Hepatocyte (in vitro differentiated cells): ENCODE measurements at regions not wholly inside any gene's neighbourhood (a gene's known extent, or its start where the extent isn't known, plus 50 kb on each side); places are given as distances from the start of the nearest gene placed in this dataset.

Source experiments
- DNase-seq: peaks from one replicate; pipeline ENCODE4 v3.0.0-alpha.2; 2016; ENCODE audit warnings: low spot score
- H2AFZ ChIP-seq: fragments of 200-600 bp; sonication (generic); 2 replicates; pipeline ENCODE4 v1.6.0; 2016; ENCODE audit warnings: antibody characterized with exemption, mild to moderate bottlenecking
- H3K27ac ChIP-seq: fragments of 200-600 bp; sonication (generic); 2 replicates; pipeline ENCODE4 v1.5.1; 2016; ENCODE audit warnings: mild to moderate bottlenecking
- H3K27me3 ChIP-seq: fragments of 200-600 bp; sonication (generic); 2 replicates; pipeline ENCODE4 v1.6.1; 2016
- H3K36me3 ChIP-seq: fragments of 200-600 bp; sonication (generic); replicated peaks from 2 replicates; pipeline ENCODE4 v1.5.1; 2016; ENCODE audit warnings: low read depth; ENCODE audit not compliant: insufficient read depth
- H3K4me1 ChIP-seq: fragments of 200-600 bp; sonication (generic); 2 replicates; pipeline ENCODE4 v1.5.1; 2016; ENCODE audit warnings: mild to moderate bottlenecking, moderate library complexity; ENCODE audit not compliant: insufficient read depth
- H3K4me2 ChIP-seq: fragments of 200-600 bp; sonication (generic); 2 replicates; pipeline ENCODE4 v1.6.0; 2016
- H3K4me3 ChIP-seq: fragments of 200-600 bp; sonication (generic); 2 replicates; pipeline ENCODE4 v1.5.1; 2016; ENCODE audit warnings: mild to moderate bottlenecking
- H3K79me2 ChIP-seq: fragments of 200-600 bp; sonication (generic); 2 replicates; pipeline ENCODE4 v1.6.0; 2017; ENCODE audit warnings: mild to moderate bottlenecking
- H3K9me2 ChIP-seq: fragments of 200-600 bp; sonication (generic); replicated peaks from 2 replicates; pipeline ENCODE4 v1.6.0; 2017; ENCODE audit warnings: mild to moderate bottlenecking; ENCODE audit not compliant: insufficient read depth
- H3K9me3 ChIP-seq: fragments of 200-600 bp; sonication (generic); 2 replicates; pipeline ENCODE4 v1.5.1; 2016; ENCODE audit warnings: low read depth, mild to moderate bottlenecking
- H4K20me1 ChIP-seq: fragments of 200-600 bp; sonication (generic); 2 replicates; pipeline ENCODE4 v1.6.0; 2016; ENCODE audit warnings: mild to moderate bottlenecking; ENCODE audit not compliant: insufficient read depth, poor library complexity, severe bottlenecking
- EZH2 ChIP-seq: fragments of 200-600 bp; sonication (generic); IDR thresholded peaks from 2 replicates; pipeline ENCODE4 v1.6.1; 2016; ENCODE audit warnings: antibody characterized with exemption, mild to moderate bottlenecking, borderline replicate concordance
- EZH2phosphoT487 ChIP-seq: fragments of 200-600 bp; sonication (generic); IDR thresholded peaks from one replicate; pipeline ENCODE4 v1.6.1; 2018; ENCODE audit warnings: antibody characterized with exemption, mild to moderate bottlenecking, low read depth, moderate library complexity; ENCODE audit not compliant: unreplicated experiment, severe bottlenecking
- WGBS: methylation state at CpG from one replicate; pipeline ENCODE4 v1.1.6; 2016; ENCODE audit warnings: low lambda C conversion rate; ENCODE audit errors: missing lambda C conversion rate; 5-methylcytosine and 5-hydroxymethylcytosine counted together
- TF ChIP-seq, protein P1 (sequence below): fragments of 200-600 bp; sonication (generic); IDR thresholded peaks from 2 replicates; pipeline ENCODE4 v1.5.1; 2016; ENCODE audit warnings: antibody characterized with exemption, mild to moderate bottlenecking; ENCODE audit not compliant: poor library complexity

DNA sequence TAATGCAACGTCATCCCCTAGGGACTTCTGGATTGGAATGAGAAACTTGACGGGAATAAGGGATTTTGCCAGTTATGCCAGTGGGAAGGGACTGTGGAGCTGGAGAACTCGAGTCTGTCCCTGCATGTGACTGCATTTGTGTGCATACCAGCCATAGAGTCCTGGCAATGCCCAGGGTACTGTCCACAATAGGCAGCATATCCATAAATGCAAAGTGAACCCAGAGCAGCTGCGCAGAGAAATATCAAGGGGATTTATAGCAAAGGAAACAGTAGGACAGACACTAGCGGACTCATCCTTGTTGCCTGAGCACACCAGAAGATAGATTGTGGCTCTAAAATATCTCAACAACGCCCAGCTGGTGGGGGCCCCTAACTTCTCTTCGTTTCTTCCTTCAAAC, 247.1 kb upstream of the SRRM4 start:
- H3K4me1 ChIP-seq = no peaks in the 10 kb centered on the region
- no peak for DNase-seq
- no peak overlapping the region for H3K4me3 ChIP-seq
- WGBS = 59% methylated on average over 7 of the region's 7 CpGs
- H2AFZ ChIP-seq = no peak overlapping the region
- no peaks in the 10 kb centered on the region for H3K36me3 ChIP-seq
- H3K27me3 ChIP-seq = no peaks in the 10 kb centered on the region
- no peaks in the 10 kb centered on the region for H3K9me3 ChIP-seq
- H4K20me1 ChIP-seq = no peaks in the 10 kb centered on the region
- TF ChIP-seq EZH2phosphoT487 = no peak
- TF ChIP-seq, protein P1, sequence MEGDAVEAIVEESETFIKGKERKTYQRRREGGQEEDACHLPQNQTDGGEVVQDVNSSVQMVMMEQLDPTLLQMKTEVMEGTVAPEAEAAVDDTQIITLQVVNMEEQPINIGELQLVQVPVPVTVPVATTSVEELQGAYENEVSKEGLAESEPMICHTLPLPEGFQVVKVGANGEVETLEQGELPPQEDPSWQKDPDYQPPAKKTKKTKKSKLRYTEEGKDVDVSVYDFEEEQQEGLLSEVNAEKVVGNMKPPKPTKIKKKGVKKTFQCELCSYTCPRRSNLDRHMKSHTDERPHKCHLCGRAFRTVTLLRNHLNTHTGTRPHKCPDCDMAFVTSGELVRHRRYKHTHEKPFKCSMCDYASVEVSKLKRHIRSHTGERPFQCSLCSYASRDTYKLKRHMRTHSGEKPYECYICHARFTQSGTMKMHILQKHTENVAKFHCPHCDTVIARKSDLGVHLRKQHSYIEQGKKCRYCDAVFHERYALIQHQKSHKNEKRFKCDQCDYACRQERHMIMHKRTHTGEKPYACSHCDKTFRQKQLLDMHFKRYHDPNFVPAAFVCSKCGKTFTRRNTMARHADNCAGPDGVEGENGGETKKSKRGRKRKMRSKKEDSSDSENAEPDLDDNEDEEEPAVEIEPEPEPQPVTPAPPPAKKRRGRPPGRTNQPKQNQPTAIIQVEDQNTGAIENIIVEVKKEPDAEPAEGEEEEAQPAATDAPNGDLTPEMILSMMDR = no peak
- no peak for TF ChIP-seq EZH2
- no peaks in the 10 kb centered on the region for H3K79me2 ChIP-seq
- H3K4me2 ChIP-seq = no peak overlapping the region
- H3K9me2 ChIP-seq = no peaks in the 10 kb centered on the region
- no peak overlapping the region for H3K27ac ChIP-seq

DNA sequence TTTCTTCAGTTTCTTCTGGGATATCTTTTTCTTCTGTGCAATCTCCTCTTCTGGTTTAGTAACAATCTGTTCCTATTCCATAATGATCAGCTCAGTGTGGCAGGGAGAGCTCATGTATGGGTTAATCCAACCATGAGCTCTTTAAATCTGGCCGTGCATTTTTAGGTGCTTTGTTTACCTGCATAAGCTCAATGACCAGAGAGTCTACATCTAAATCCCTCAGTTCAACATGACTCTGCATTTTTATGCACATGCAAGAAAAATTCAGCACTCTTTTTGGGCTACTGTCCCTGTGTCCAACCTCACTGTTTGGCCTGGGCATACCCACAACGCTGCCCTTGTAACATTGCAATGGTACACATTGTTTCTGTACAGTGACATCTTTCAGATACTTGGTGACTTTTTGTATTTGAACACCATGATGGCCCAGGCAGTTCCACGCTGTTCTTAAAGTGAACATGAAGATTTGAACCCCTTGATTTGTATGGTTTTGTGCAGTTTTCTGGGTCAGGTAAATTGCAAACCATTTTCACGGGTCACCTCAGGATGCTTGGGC, 243.3 kb upstream of the SRRM4 start:
- H3K27me3 ChIP-seq = no peaks in the 10 kb centered on the region
- H2AFZ ChIP-seq = no peak overlapping the region
- no peaks in the 10 kb centered on the region for H3K79me2 ChIP-seq
- H3K9me2 ChIP-seq = no peaks in the 10 kb centered on the region
- 67% methylated on average over 4 of the region's 4 CpGs for WGBS
- no peak for DNase-seq
- H3K4me2 ChIP-seq = no peak overlapping the region
- no peaks in the 10 kb centered on the region for H3K36me3 ChIP-seq
- H4K20me1 ChIP-seq = no peaks in the 10 kb centered on the region
- H3K4me1 ChIP-seq = no peaks in the 10 kb centered on the region
- no peak for TF ChIP-seq EZH2phosphoT487
- no peak for TF ChIP-seq EZH2
- TF ChIP-seq, protein P1 = no peak
- H3K27ac ChIP-seq = no peak overlapping the region
- H3K4me3 ChIP-seq = no peak overlapping the region
- no peaks in the 10 kb centered on the region for H3K9me3 ChIP-seq

DNA sequence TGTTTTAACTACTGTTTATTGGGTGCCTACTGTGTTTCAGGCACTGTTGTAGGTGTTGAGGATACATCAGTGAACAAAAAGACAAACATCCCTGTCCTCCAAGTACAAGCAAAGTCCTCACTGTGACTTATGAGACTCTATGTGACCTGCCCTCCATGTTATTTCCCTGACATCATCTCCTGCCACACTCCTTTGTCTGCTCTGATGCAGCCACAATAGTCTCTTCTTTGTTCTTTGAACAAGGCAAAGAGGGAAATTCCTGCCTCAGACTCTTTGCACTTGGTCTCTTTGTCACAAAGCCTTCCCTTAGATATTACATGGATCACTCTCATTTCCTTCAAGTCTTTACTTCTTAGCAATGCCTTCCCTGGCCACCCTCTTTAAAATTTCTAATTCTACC, 240.1 kb upstream of the SRRM4 start:
- Histone ChIP-seq H3K27ac (no peak overlapping the region), H3K4me3 (no peak overlapping the region), H3K36me3 (no peaks in the 10 kb centered on the region), H4K20me1 (no peaks in the 10 kb centered on the region), H3K27me3 (no peaks in the 10 kb centered on the region), H3K9me2 (no peaks in the 10 kb centered on the region), H3K9me3 (no peaks in the 10 kb centered on the region), H3K4me1 (no peaks in the 10 kb centered on the region), H3K4me2 (no peak overlapping the region), H3K79me2 (no peaks in the 10 kb centered on the region), H2AFZ (no peak overlapping the region)
- DNase-seq = no peak
- no peak for TF ChIP-seq EZH2phosphoT487
- TF ChIP-seq, protein P1 = no peak
- no peak for TF ChIP-seq EZH2

DNA sequence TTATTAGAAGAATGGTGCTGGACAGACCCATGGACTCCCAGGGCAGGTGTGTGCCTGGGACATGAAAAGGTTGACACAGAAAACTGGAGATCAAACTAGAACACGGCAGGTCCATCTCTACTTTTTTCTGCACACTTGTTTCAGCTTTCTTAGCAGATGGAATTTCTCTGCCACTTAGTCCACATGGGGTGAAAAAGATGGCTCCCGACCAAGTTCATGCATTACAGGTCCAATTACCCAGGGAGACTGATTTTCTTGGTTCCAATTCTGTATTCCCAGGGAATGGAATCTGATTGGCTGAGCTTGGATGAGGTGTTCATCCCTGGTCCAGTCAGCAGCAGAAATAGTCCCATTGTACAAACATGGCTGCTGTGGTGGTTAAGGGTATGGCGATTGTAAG, 238.9 kb upstream of the SRRM4 start:
- Histone ChIP-seq H3K36me3 (no peaks in the 10 kb centered on the region), H3K9me3 (no peaks in the 10 kb centered on the region), H3K9me2 (no peaks in the 10 kb centered on the region), H4K20me1 (no peaks in the 10 kb centered on the region), H3K27ac (no peak overlapping the region), H3K79me2 (no peaks in the 10 kb centered on the region), H2AFZ (no peak overlapping the region), H3K4me2 (no peak overlapping the region), H3K4me3 (no peak overlapping the region), H3K4me1 (no peaks in the 10 kb centered on the region), H3K27me3 (no peaks in the 10 kb centered on the region)
- DNase-seq = no peak
- TF ChIP-seq, protein P1 = no peak
- TF ChIP-seq EZH2phosphoT487 (no peak), EZH2 (no peak)
- 84% methylated on average over 3 of the region's 3 CpGs for WGBS
